ENCODE measurements at regions not wholly inside any gene's neighbourhood (a gene's known extent, or its start where the extent isn't known, plus 50 kb on each side); places are given as distances from the start of the nearest gene placed in this dataset.

- no peak overlapping the region for H3K4me3 ChIP-seq (ENCODE audit: low read length)
- no peak for DNase-seq (ENCODE audit: low read depth)
- no peak for TF ChIP-seq CTCF (conservative IDR thresholded peaks at IDR 0.05; ENCODE audit: low read depth, low read length)
These were observed 280.8 kb downstream of the SEC14L1 start for GRCh38 chr17:77421630-77421972.

GRCh38 chr17:77422104-77422747, 281.5 kb downstream of the SEC14L1 start:
- no peak for DNase-seq (ENCODE audit: low read depth)
- no peak for TF ChIP-seq CTCF (conservative IDR thresholded peaks at IDR 0.05; ENCODE audit: low read depth, low read length)
- no peak overlapping the region for H3K4me3 ChIP-seq (ENCODE audit: low read length)

GRCh38 chr17:77422748-77423113, 282.0 kb downstream of the SEC14L1 start:
- no peak overlapping the region for H3K4me3 ChIP-seq (ENCODE audit: low read length)
- no peak for TF ChIP-seq CTCF (conservative IDR thresholded peaks at IDR 0.05; ENCODE audit: low read depth, low read length)
- DNase-seq (ENCODE audit: low read depth): no peak

GRCh38 chr17:77423589-77424451, 283.1 kb downstream of the SEC14L1 start:
- H3K4me3 ChIP-seq (ENCODE audit: low read length): no peak overlapping the region
- peak; percentile 78 for DNase-seq (ENCODE audit: low read depth)

GRCh38 chr17:77424585-77425344, 284.0 kb downstream of the SEC14L1 start:
- peak; percentile 81 for DNase-seq (ENCODE audit: low read depth)

More at GRCh38 chr17:77423589-77424451, 283.1 kb downstream of the SEC14L1 start:
- no peak for TF ChIP-seq CTCF (conservative IDR thresholded peaks at IDR 0.05; ENCODE audit: low read depth, low read length)

GRCh38 chr17:77425348-77425747, 284.6 kb downstream of the SEC14L1 start:
- TF ChIP-seq CTCF (conservative IDR thresholded peaks at IDR 0.05; ENCODE audit: low read depth, low read length): no peak
- H3K4me3 ChIP-seq (ENCODE audit: low read length): no peak overlapping the region
- no peak for DNase-seq (ENCODE audit: low read depth)

More at GRCh38 chr17:77424585-77425344, 284.0 kb downstream of the SEC14L1 start:
- no peak for TF ChIP-seq CTCF (conservative IDR thresholded peaks at IDR 0.05; ENCODE audit: low read depth, low read length)
- H3K4me3 ChIP-seq (ENCODE audit: low read length): no peak overlapping the region
